Fibroblast of lung (primary cell): ENCODE measurements at regions not wholly inside any gene's neighbourhood (a gene's known extent, or its start where the extent isn't known, plus 50 kb on each side); places are given as distances from the start of the nearest gene placed in this dataset.

Experiments
- CTCF ChIP-seq, 2 donors: IDR thresholded peaks in 1 of 2; conservative IDR thresholded peaks in 1 of 2; 1 replicate in 1 of 2; 2 replicates in 1 of 2; pipeline ENCODE4 v1.5.1; 2011 to 2012; ENCODE audit warnings: low read length in 2 of 2, control low read depth in 1 of 2, inconsistent platforms in 1 of 2, low read depth in 1 of 2, mild to moderate bottlenecking in 1 of 2
- EZH2 ChIP-seq: IDR thresholded peaks from 2 replicates; pipeline ENCODE4 v1.5.1; 2012; ENCODE audit warnings: low read length, control low read depth, mild to moderate bottlenecking; ENCODE audit errors: missing control alignments

GRCh38 chr6:18692929-18693685 lies 306.0 kb downstream of the RNF144B start:
- TF ChIP-seq CTCF (conservative IDR thresholded peaks at IDR 0.05 in 1 of 2, IDR thresholded peaks at IDR 0.05 in 1 of 2; ENCODE audit: low read depth in 1 of 2, low read length in 2 of 2) (no peak), EZH2 (no peak)
